ENCODE measurements at regions not wholly inside any gene's neighbourhood (a gene's known extent, or its start where the extent isn't known, plus 50 kb on each side); places are given as distances from the start of the nearest gene placed in this dataset.

DNA sequence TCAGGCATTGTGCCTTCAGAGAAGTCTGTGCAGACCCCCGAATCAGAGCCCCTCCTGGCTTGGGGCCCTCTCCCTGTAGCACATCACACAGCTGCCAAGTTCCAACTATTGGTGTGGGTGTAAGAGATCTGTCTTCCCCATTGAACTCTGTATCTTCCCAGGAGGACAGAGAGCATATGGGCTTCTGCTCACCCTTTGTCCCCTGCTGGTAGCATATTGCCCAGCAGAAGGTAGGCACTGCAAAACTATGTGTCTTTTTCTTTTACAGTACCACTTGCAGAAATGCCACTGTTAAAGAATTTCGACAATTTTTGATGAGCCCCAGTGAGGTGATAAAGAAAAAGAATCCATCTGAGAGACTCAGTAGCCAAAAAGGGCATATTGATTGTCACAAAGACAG lies 59.6 kb downstream of the NPY start:
- TF ChIP-seq ZSCAN29 (IDR thresholded peaks at IDR 0.05) (no peak), YY1 (IDR thresholded peaks at IDR 0.05; ENCODE audit: low read depth, low read length) (no peak), JUND (IDR thresholded peaks at IDR 0.05; ENCODE audit: low read depth, low read length) (no peak), DPF2 (IDR thresholded peaks at IDR 0.05) (no peak), ATF7 (IDR thresholded peaks at IDR 0.05; ENCODE audit: low read depth) (no peak)
- TF ChIP-seq, protein P1, sequence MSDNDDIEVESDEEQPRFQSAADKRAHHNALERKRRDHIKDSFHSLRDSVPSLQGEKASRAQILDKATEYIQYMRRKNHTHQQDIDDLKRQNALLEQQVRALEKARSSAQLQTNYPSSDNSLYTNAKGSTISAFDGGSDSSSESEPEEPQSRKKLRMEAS (IDR thresholded peaks at IDR 0.05; ENCODE audit: low read depth, low read length): no peak
- H3K27ac ChIP-seq (ENCODE audit: control insufficient read depth, insufficient read depth): no peak overlapping the region
- no peak overlapping the region for H2AFZ ChIP-seq (ENCODE audit: control insufficient read depth, low read depth, low read length)
- ATAC-seq (no peak), FAIRE-seq (no peak), DNase-seq (ENCODE audit: low read depth, low spot score) (no peak)
- no peak overlapping the region for H3K4me2 ChIP-seq (ENCODE audit: control insufficient read depth, insufficient read depth)
- ChIA-PET POLR2A (no interaction called here), CTCF (no interaction called here), RAD21 (ENCODE audit: unreplicated experiment) (no interaction called here), SMC1A (ENCODE audit: uncharacterized antibody, unreplicated experiment) (interaction anchor here (1.2 kb wide), 1 partner anchor 9 kb away, joined by 3 read pairs; no protein-coding TSS in a partner anchor)
- in situ Hi-C loops (cut with MboI) (no loop called here), intact Hi-C loops (cut with micrococcal nuclease; ENCODE audit: unreplicated experiment) (no loop called here)
- H3K79me2 ChIP-seq (ENCODE audit: control insufficient read depth, insufficient read depth, low read length): no peaks in the 10 kb centered on the region
- H4K20me1 ChIP-seq (ENCODE audit: control insufficient read depth, insufficient read depth): no peaks in the 10 kb centered on the region
- no peaks in the 10 kb centered on the region for H3K36me3 ChIP-seq (ENCODE audit: control insufficient read depth in 2 of 2, insufficient read depth in 2 of 2, low read length in 1 of 2)
- H3K4me1 ChIP-seq (ENCODE audit: control insufficient read depth, insufficient read depth, low read length): no peaks in the 10 kb centered on the region
- no peaks in the 10 kb centered on the region for H3K9me3 ChIP-seq (replicated peaks; ENCODE audit: control insufficient read depth, insufficient read depth, low read length)
- H3K27me3 ChIP-seq (replicated peaks in 1 of 2; ENCODE audit: control insufficient read depth in 2 of 2, insufficient read depth in 2 of 2, low read length in 1 of 2): no peaks in the 10 kb centered on the region
- H3K4me3 ChIP-seq: no peak overlapping the region
- no TSS peak for BruUV-seq (replicated peaks)
- 43% methylated on average over 2 of the region's 2 CpGs for WGBS (ENCODE audit: insufficient coverage, insufficient replicate concordance, low lambda C conversion rate, missing lambda C conversion rate)
- no peak overlapping the region for H3K9ac ChIP-seq (ENCODE audit: control insufficient read depth, insufficient read depth, low read length)

DNA sequence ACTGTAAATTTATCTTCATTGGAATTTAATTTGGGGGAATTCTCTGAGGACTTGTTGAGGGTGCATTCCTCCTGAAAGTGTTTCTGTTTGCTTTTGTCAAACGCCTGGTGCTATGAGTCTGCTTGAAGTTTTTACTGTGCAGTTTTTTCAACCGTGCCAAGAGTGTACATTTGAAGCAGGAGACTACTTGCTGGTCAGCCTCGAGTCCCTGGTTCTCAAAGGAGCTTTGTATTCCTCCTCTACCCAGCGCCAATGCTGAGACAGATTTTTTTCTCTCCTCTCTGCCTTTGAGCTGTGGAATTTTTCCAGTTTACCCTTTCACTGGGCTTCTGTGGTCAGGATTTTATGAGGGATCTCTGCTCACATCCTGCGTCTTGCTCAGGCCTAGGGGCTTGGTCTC lies 62.1 kb downstream of the NPY start:
- WGBS (ENCODE audit: insufficient coverage, insufficient replicate concordance, low lambda C conversion rate, missing lambda C conversion rate): 50% methylated on average over 5 of the region's 5 CpGs
- H3K4me2 ChIP-seq (ENCODE audit: control insufficient read depth, insufficient read depth): no peak overlapping the region
- H3K4me3 ChIP-seq: no peak overlapping the region
- ChIA-PET POLR2A (no interaction called here), SMC1A (ENCODE audit: uncharacterized antibody, unreplicated experiment) (no interaction called here), RAD21 (ENCODE audit: unreplicated experiment) (no interaction called here), CTCF (no interaction called here)
- H3K27ac ChIP-seq (ENCODE audit: control insufficient read depth, insufficient read depth): no peak overlapping the region
- FAIRE-seq (no peak), ATAC-seq (no peak), DNase-seq (ENCODE audit: low read depth, low spot score) (no peak)
- in situ Hi-C loops (cut with MboI): no loop called here
- no peaks in the 10 kb centered on the region for H3K79me2 ChIP-seq (ENCODE audit: control insufficient read depth, insufficient read depth, low read length)
- no peak overlapping the region for H2AFZ ChIP-seq (ENCODE audit: control insufficient read depth, low read depth, low read length)
- no peak overlapping the region for H3K9ac ChIP-seq (ENCODE audit: control insufficient read depth, insufficient read depth, low read length)
- BruUV-seq (replicated peaks): no TSS peak
- no peaks in the 10 kb centered on the region for H3K36me3 ChIP-seq (ENCODE audit: control insufficient read depth in 2 of 2, insufficient read depth in 2 of 2, low read length in 1 of 2)
- intact Hi-C loops (cut with micrococcal nuclease; ENCODE audit: unreplicated experiment): no loop called here
- H3K27me3 ChIP-seq (replicated peaks in 1 of 2; ENCODE audit: control insufficient read depth in 2 of 2, insufficient read depth in 2 of 2, low read length in 1 of 2): no peaks in the 10 kb centered on the region
- peaks cover 9% of the 10 kb centered on the region for H3K9me3 ChIP-seq (replicated peaks; ENCODE audit: control insufficient read depth, insufficient read depth, low read length)
- no peaks in the 10 kb centered on the region for H4K20me1 ChIP-seq (ENCODE audit: control insufficient read depth, insufficient read depth)
- no peaks in the 10 kb centered on the region for H3K4me1 ChIP-seq (ENCODE audit: control insufficient read depth, insufficient read depth, low read length)
- TF ChIP-seq ZNF384 (IDR thresholded peaks at IDR 0.05; ENCODE audit: borderline replicate concordance, low read depth, low read length): no peak
- no peak for TF ChIP-seq MEF2B (IDR thresholded peaks at IDR 0.05; ENCODE audit: partially characterized antibody, poor library complexity, severe bottlenecking)
- no peak for TF ChIP-seq ZNF622 (IDR thresholded peaks at IDR 0.05)
- TF ChIP-seq, protein P2, sequence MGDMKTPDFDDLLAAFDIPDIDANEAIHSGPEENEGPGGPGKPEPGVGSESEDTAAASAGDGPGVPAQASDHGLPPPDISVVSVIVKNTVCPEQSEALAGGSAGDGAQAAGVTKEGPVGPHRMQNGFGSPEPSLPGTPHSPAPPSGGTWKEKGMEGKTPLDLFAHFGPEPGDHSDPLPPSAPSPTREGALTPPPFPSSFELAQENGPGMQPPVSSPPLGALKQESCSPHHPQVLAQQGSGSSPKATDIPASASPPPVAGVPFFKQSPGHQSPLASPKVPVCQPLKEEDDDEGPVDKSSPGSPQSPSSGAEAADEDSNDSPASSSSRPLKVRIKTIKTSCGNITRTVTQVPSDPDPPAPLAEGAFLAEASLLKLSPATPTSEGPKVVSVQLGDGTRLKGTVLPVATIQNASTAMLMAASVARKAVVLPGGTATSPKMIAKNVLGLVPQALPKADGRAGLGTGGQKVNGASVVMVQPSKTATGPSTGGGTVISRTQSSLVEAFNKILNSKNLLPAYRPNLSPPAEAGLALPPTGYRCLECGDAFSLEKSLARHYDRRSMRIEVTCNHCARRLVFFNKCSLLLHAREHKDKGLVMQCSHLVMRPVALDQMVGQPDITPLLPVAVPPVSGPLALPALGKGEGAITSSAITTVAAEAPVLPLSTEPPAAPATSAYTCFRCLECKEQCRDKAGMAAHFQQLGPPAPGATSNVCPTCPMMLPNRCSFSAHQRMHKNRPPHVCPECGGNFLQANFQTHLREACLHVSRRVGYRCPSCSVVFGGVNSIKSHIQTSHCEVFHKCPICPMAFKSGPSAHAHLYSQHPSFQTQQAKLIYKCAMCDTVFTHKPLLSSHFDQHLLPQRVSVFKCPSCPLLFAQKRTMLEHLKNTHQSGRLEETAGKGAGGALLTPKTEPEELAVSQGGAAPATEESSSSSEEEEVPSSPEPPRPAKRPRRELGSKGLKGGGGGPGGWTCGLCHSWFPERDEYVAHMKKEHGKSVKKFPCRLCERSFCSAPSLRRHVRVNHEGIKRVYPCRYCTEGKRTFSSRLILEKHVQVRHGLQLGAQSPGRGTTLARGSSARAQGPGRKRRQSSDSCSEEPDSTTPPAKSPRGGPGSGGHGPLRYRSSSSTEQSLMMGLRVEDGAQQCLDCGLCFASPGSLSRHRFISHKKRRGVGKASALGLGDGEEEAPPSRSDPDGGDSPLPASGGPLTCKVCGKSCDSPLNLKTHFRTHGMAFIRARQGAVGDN (IDR thresholded peaks at IDR 0.05): no peak
- TF ChIP-seq, protein P3, sequence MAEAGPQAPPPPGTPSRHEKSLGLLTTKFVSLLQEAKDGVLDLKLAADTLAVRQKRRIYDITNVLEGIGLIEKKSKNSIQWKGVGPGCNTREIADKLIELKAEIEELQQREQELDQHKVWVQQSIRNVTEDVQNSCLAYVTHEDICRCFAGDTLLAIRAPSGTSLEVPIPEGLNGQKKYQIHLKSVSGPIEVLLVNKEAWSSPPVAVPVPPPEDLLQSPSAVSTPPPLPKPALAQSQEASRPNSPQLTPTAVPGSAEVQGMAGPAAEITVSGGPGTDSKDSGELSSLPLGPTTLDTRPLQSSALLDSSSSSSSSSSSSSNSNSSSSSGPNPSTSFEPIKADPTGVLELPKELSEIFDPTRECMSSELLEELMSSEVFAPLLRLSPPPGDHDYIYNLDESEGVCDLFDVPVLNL (IDR thresholded peaks at IDR 0.05; ENCODE audit: low read depth, low read length): no peak

All from GM12878 (cell line).